HG03442 (cell line): ENCODE measurements at regions not wholly inside any gene's neighbourhood (a gene's known extent, or its start where the extent isn't known, plus 50 kb on each side); places are given as distances from the start of the nearest gene placed in this dataset.
"Not testable (repeated sequence)": the region's sequence is repeated elsewhere in the genome, so short reads cannot be mapped to it uniquely, and the experiment has no call there.

Experiments used
- ATAC-seq: cut with Tn5 transposase; IDR thresholded peaks from one replicate; pipeline ENCODE4 v1.9.1; 2021; ENCODE audit warnings: mild to moderate bottlenecking, moderate library complexity; ENCODE audit not compliant: unreplicated experiment

DNA sequence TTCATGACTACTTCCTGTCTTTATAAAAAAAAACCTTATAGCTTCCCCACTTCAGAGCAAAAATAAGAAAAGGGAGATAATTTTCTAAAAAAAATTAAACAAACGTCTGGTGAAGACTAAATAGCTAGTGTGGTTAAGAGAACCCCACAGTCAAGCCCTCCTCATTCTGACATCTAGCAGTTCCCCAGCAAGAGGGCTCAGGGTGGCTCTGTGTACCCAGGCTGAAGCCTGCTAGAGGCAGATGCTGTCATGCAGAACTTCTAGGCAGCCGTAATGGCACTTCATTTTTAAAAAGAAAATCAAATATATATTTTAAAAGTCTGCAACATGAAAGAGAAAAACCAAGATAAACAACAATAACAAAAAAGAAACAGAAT, 223.1 kb upstream of the KLF14 start:
- ATAC-seq, result no peak

DNA sequence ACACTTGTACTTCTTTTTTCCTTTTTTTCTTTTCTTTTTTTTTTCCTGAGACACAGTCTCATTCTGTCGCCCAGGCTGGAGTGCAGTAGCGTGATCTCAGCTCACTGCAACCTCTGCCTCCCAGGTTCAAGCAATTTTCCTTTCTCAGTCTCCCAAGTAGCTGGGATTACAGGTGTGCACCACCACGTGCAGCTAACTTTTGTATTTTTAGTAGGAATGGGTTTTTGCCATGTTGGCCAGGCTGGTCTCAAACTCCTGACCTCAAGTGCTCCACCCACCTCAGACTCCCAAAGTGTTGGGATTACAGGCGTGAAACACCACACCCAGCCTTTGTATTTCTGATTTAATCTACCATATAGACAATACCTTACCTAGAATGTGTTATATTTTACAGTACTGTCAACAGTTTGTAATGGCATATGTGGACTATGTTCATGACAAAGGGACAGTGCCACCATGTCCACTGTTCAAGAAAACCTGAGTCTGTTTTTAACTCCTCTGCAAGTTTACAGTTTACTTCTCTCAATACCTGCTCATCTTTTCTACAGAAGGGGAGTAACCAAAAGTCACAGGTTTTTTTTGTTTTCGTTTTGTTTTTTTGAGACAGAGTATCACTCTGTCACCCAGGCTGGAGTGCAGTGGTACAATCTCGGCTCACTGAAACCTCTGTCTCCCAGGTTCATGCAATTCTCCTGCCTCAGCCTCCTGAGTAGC, 223.9 kb upstream of the KLF14 start:
- ATAC-seq, result not testable (repeated sequence)

GRCh38 chr7:130958846-130959245, 224.8 kb upstream of the KLF14 start:
- ATAC-seq, result no peak

DNA sequence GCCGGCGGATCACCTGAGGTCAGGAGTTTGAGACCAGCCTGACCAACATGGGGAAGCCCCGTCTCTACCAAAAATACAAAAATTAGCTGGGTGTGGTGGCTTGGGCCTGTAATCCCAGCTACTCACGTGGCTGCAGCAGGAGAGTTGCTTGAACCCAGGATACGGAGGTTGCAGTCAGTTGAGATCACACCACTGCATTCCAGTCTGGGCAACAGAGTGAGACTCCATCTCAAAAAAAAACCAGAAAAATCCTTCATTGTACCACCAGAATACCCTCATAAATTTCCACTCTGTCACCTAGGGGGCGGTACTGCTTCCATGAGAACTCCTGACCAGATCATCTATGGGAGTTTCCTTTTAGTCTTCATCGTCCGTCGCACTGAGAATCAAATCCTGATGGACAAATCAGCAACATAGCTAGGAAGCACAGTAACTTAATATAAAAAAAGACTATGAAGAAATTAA, 225.8 kb upstream of the KLF14 start:
- ATAC-seq, result no peak

DNA sequence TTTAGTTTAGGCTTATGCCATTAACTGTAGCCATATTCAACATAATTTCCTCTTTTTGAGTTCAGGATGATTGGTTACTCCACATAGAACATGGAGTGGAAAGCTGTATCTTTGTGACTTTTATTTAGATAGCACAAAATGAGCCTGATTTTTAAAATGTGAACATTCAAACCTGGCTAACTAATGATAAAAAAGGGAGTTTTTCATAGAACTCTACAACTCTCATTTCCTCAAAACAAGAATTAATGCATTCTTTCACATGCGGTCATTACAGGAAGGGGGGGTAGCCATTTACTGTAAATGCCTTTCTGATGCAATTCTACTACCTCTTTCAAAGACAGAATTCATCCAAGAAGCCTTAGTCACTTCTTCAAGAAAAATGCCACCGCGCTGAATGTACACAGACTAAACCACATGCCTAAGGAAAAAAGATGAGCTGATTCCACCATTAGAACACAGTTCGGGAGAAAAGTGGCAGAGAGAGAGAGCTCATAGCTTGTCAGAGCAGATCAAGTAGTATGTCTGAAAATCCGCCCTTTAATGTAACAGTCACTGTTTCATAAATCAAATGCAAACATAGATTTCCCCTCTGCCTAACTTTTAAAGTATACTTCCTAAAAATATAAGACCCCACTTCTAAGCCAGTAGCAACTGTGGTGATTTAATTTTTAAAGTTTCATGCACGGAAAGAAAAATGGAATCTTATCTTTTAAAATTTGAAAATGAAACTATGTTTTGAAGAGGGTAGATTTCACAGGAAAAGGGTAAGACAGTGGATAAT, 226.4 kb upstream of the KLF14 start:
- peak; percentile 24 for ATAC-seq

DNA sequence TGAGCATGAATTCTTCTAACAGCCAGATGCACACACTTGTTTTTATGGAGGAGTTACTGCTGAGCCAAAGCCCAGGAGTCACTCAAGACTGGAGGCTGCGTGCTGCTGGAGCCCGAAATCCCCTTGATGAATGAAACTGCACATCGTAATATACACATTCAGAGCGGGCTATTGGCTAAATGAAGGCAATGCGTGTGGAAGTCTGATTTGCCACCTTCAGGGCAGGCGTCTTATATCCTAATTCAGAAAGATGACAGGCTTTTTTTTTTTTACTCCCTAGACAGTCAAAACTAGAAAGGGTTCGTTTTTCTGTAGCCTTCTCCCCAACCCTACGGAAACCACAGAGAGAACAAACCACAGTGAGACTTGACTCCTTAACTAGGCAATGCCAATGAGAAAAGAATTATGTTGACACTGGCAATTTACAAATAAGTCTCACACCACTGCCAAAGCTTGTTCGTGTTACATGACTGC, 227.2 kb upstream of the KLF14 start:
- ATAC-seq, result peak; percentile 78

DNA sequence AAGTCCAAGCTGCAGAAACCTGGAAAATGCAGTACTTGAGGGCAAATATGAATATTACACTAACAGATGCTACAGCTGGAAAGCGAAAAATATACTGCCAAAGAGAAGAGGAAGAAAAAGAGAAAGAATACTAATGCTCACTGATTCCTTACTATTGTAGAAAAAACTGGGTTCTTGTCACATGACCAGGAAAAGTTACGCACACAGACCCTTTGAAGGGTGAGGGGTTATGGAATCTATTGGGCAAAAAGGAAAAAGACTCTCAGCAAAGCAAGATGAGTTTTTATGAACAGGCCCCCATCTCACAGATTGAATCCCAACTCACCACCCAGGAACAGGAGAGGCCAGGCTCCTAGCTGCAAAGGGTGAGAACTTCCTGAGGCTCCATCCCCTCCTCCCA, 228.1 kb upstream of the KLF14 start:
- no peak for ATAC-seq

GRCh38 chr7:130963339-130963738, 229.3 kb upstream of the KLF14 start:
- ATAC-seq, result no peak

GRCh38 chr7:130965515-130965914, 231.5 kb upstream of the KLF14 start:
- no peak for ATAC-seq

GRCh38 chr7:130966246-130967009, 232.4 kb upstream of the KLF14 start:
- peak; percentile 67 for ATAC-seq

DNA sequence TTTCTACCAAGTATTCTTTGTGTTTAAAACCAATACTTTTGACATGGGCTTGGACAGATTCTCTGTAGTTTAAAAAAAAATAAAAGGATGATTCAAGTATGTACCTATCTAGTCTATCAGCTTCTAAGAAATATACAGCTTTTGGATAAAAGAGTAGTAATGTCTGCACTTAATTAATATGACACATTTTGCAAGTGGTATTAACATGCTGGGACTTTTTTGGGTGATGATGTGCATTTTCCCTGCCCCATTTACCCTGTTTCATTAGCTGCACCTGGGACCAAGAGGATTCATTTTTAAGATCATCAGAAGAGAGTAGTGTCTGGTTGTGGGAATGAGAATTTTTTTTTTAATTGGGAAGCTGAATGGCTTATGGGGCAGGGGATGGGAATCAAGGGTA, 236.2 kb upstream of the KLF14 start:
- ATAC-seq, result no peak

GRCh38 chr7:130970696-130971095, 236.7 kb upstream of the KLF14 start:
- ATAC-seq, result no peak

DNA sequence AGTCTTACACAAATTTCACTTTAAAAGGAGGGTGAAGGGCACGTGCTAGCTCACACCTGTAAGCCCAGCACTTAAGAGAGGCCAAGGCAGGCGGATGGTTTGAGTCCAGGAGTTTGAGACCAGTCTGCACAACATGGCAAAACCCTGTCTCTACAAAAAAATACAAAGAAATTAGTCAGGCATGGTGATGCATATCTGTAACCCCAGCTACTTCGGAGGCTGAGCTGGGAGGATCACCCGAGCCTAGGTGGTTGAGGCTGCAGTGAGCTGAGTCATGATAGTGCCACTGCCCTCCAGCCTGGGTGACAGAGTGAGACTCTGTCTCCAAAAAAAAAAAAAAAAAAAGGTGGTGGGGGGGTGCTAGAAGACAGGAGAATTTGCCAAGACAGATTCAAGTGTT, 237.3 kb upstream of the KLF14 start:
- no peak for ATAC-seq

DNA sequence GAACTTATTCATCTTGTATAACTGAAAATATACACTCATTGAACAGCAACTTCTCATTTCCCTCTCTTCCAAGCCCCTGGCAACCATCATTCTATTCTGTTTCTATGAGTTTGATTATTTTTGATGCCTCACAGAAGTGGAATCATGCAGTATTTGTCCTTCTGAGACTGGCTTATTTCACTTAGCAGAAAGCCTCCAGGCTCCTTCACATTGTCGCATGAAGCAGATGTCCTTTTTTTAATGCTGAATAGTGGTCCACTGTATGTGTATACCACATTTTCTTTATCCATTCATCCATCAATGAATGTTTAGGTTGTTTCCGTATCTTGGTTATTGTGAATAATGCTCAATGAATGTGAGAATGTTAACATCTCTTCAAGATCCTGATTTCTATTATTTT, 238.2 kb upstream of the KLF14 start:
- ATAC-seq, result no peak

GRCh38 chr7:130973637-130974036, 239.6 kb upstream of the KLF14 start:
- ATAC-seq, result no peak

- ATAC-seq, result no peak
Measured at GRCh38 chr7:130974169-130974568, 240.2 kb upstream of the KLF14 start.

DNA sequence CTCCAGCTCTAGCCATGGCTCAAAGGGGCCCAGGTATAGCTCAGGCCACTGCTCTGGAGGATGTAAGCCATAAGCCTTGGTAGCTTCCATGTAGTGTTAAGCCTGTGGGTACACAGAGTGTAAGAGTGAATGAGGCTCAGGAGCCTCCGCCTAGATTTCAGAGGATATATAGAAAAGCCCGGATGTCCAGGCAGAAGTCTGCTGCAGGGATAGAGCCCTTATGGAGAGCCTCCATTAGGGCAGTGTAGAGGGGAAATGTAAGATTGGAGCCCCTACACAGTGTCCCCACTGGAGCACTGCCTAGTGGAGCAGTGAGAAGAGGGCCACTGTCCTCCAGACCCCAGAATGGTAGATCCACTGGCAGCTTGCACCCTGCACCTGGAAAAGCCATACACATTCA, 240.8 kb upstream of the KLF14 start:
- ATAC-seq, result no peak

GRCh38 chr7:130975731-130976130, 241.7 kb upstream of the KLF14 start:
- ATAC-seq, result no peak

DNA sequence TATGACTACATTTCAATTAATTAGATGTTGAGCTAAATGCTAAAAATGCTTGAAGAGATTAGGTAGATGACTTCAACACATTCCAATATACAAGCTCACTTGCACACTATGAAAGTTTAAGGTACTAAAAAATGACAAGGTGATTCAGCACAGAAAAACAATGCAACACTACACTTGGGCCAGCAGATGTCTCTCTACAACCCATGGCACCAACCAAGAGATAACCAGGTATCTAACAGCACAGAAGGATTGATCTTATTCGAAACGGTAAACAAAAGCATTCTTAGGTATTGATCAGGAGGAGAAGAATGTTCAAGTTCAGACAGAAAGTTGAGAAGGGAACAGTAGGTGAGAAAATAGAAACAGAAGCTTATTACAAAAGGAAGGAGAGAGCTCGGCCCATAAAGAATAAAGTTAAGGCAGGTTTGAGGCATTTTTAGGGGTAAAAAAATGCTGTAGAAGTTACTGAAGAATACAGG, 248.2 kb upstream of the KLF14 start:
- no peak for ATAC-seq

DNA sequence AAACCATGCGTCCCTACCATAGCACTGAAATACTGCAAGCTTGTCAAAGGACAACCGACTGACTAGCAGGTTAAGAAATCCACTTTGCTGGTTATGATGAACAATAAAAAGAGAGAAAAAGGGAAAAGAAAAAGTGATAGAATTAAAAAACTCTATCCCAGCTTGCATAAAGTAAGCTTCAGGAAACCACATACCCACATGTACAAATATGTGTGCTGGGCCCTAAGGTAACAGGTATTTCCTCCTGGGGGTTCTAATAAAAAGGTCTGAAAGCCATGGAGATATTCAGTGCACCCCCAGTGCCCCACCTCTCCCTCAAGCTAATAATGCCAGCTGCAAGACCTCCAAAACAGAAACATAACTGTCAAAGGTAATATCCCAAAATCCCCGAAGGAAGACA, 248.6 kb upstream of the KLF14 start:
- no peak for ATAC-seq

DNA sequence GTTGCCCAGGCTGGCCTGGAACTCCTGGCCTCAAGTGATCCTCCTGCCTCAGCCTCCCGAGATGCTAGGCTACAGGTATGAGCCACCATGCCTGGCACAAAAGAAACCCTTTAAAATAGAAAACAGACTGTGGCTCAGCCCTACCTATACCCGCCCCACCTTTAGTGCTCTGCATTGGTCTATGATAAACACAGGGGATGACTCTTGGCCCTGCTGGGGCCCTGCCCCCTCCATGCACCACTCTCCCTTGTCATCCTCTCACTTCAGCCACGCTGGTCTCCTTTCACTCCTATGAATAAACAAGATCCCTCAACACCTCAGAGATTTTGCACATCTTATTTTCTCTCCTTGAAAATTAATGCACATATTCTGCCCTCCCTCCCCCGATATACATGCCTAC, 251.4 kb upstream of the KLF14 start:
- ATAC-seq, result no peak
